B cell (primary cell): ENCODE measurements at regions not wholly inside any gene's neighbourhood (a gene's known extent, or its start where the extent isn't known, plus 50 kb on each side); places are given as distances from the start of the nearest gene placed in this dataset.

Source experiments
- ATAC-seq: fragments of 200-7000 bp; cut with Tn5 transposase; one replicate; pipeline ENCODE4 v1.10.0; 2021; ENCODE audit warnings: low read depth, mild to moderate bottlenecking, moderate number of reproducible peaks, moderate library complexity
- CTCF ChIA-PET: fragments of 350-600 bp; sonication (Branson Sonifier 250); formaldehyde crosslinking; loops from one replicate; lab custom pipeline; 2021; ENCODE audit warnings: antibody characterized with exemption, inconsistent platforms; lab: Charles Lee
- POLR2A ChIA-PET: fragments of 350-600 bp; sonication (Branson Sonifier 250); formaldehyde crosslinking; loops from one replicate; lab custom pipeline; 2021; ENCODE audit warnings: antibody characterized with exemption; lab: Charles Lee
- DNase-seq: peaks from one replicate; pipeline ENCODE4 v3.0.0; 2013
- H2AFZ ChIP-seq: 2 replicates; pipeline ENCODE4 v1.6.1; 2012; ENCODE audit warnings: mild to moderate bottlenecking, low read depth, low read length; ENCODE audit not compliant: insufficient read depth, poor library complexity, severe bottlenecking
- H3K27ac ChIP-seq, 2 donors: 1 replicate in 1 of 2; 2 replicates in 1 of 2; pipeline ENCODE4 v1.5.1; 2012 to 2013; ENCODE audit warnings: low read length in 2 of 2, mild to moderate bottlenecking in 2 of 2, moderate library complexity in 1 of 2
- H3K27me3 ChIP-seq, 4 experiments: fragments of 200-600 bp in 1 of 4; sonication (generic) in 1 of 4; replicated peaks in 1 of 4; 1 replicate in 2 of 4; 2 replicates in 2 of 4; pipeline versions ENCODE4 v1.6.1 to v1.7.0; 2013 to 2016; ENCODE audit warnings: low read length in 3 of 4, mild to moderate bottlenecking in 2 of 4, mixed read lengths in 1 of 4, moderate library complexity in 1 of 4; ENCODE audit not compliant: insufficient read depth in 4 of 4, control insufficient read depth in 3 of 4; ENCODE audit errors: control extremely low read depth in 1 of 4
- H3K36me3 ChIP-seq, 2 experiments: replicated peaks in 1 of 2; 1 replicate in 1 of 2; 2 replicates in 1 of 2; pipeline versions ENCODE4 v1.6.1 to v1.7.1; 2013; ENCODE audit warnings: low read length in 1 of 2; ENCODE audit not compliant: insufficient read depth in 2 of 2, control insufficient read depth in 1 of 2; ENCODE audit errors: control extremely low read depth in 1 of 2, extremely low read depth in 1 of 2
- H3K4me1 ChIP-seq, 2 donors: fragments of 200-600 bp in 1 of 2; sonication (generic) in 1 of 2; 1 replicate in 1 of 2; 2 replicates in 1 of 2; pipeline versions ENCODE4 v1.5.1 to v1.6.1; 2013 to 2017; ENCODE audit warnings: low read length in 2 of 2; ENCODE audit not compliant: control insufficient read depth in 2 of 2, insufficient read depth in 2 of 2
- H3K4me2 ChIP-seq: replicated peaks from 2 replicates; pipeline ENCODE3; 2012; ENCODE audit warnings: mild to moderate bottlenecking, low read depth, low read length; ENCODE audit not compliant: poor library complexity, severe bottlenecking
- H3K4me3 ChIP-seq, 5 experiments: fragments of 200-600 bp in 1 of 5; sonication (generic) in 1 of 5; 1 replicate in 3 of 5; 2 replicates in 2 of 5; pipeline versions ENCODE4 v1.5.1 to v1.7.0; 2011 to 2016; ENCODE audit warnings: low read length in 4 of 5, mild to moderate bottlenecking in 4 of 5, low read depth in 2 of 5, control low read depth in 1 of 5, moderate library complexity in 1 of 5; ENCODE audit not compliant: insufficient read depth in 1 of 5; ENCODE audit errors: control extremely low read depth in 1 of 5, extremely low read depth in 1 of 5
- H3K79me2 ChIP-seq: fragments of 200-600 bp; sonication (generic); one replicate; pipeline ENCODE4 v1.6.0; 2016; ENCODE audit warnings: low read length; ENCODE audit not compliant: control insufficient read depth, insufficient read depth
- H3K9ac ChIP-seq: fragments of 200-600 bp; sonication (generic); 2 replicates; pipeline ENCODE4 v1.6.1; 2017; ENCODE audit warnings: mild to moderate bottlenecking, low read length, moderate library complexity
- H3K9me3 ChIP-seq, 3 donors: one replicate each; pipeline versions ENCODE4 v1.6.1 to v1.7.1; 2013; ENCODE audit warnings: low read length in 2 of 3; ENCODE audit not compliant: control insufficient read depth in 2 of 3, insufficient read depth in 1 of 3; ENCODE audit errors: control extremely low read depth in 1 of 3
- H4K20me1 ChIP-seq: 2 replicates; pipeline ENCODE4 v1.6.0; 2012; ENCODE audit warnings: mild to moderate bottlenecking, low read length; ENCODE audit not compliant: insufficient read depth, control insufficient read depth, poor library complexity, severe bottlenecking
- H3K27ac Mint-ChIP-seq: one replicate; pipeline ENCODE4 v1.8.0; 2021; ENCODE audit warnings: mixed read lengths
- H3K27me3 Mint-ChIP-seq: one replicate; pipeline ENCODE4 v1.8.0; 2021; ENCODE audit warnings: mixed read lengths
- H3K4me1 Mint-ChIP-seq: one replicate; pipeline ENCODE4 v1.8.0; 2021; ENCODE audit warnings: mixed read lengths
- H3K4me3 Mint-ChIP-seq: one replicate; pipeline ENCODE4 v1.8.0; 2021; ENCODE audit warnings: mixed read lengths
- H3K9me3 Mint-ChIP-seq: one replicate; pipeline ENCODE4 v1.8.0; 2022; ENCODE audit warnings: mixed read lengths; ENCODE audit not compliant: insufficient read depth
- CTCF ChIP-seq: fragments of 200-600 bp; IDR thresholded peaks from one replicate; pipeline ENCODE4 v1.8.0; 2022; ENCODE audit warnings: antibody characterized with exemption, mild to moderate bottlenecking
- EZH2 ChIP-seq: IDR thresholded peaks from 2 replicates; pipeline ENCODE4 v1.6.1; 2012; ENCODE audit warnings: borderline replicate concordance, low read depth, mild to moderate bottlenecking, moderate library complexity, low read length; ENCODE audit not compliant: insufficient read depth, poor library complexity, severe bottlenecking
- WGBS: methylation state at CpG from one replicate; pipeline ENCODE4 v1.1.5; 2013; ENCODE audit warnings: missing lambda C conversion rate; ENCODE audit not compliant: insufficient coverage; 5-methylcytosine and 5-hydroxymethylcytosine counted together
- intact Hi-C: fragments of 100-400 bp; cut with micrococcal nuclease; formaldehyde crosslinking; loops from one replicate; pipeline ENCODE4 v1.10.0; 2022

GRCh38 chr2:151067658-151068369, 193.8 kb downstream of the RBM43 start:
- H3K4me1 ChIP-seq, result no peaks in the 10 kb centered on the region
- H2AFZ ChIP-seq, result no peak overlapping the region
- H3K27ac ChIP-seq, result no peak overlapping the region
- H3K4me3 Mint-ChIP-seq, result no peak overlapping the region
- no peak overlapping the region for H3K4me2 ChIP-seq
- H3K79me2 ChIP-seq, result no peaks in the 10 kb centered on the region
- intact Hi-C loops, result no loop called here
- no CpG with 5 or more reads among the region's 8 CpGs for WGBS
- H3K4me3 ChIP-seq, result no peak overlapping the region
- no peaks in the 10 kb centered on the region for H3K36me3 ChIP-seq
- no peaks in the 10 kb centered on the region for H3K4me1 Mint-ChIP-seq
- POLR2A ChIA-PET, result no interaction called here
- H3K9ac ChIP-seq, result no peak overlapping the region
- no peak for TF ChIP-seq EZH2
- no peak for TF ChIP-seq CTCF
- peaks cover 0 to 2% (median 0%) of the 10 kb centered on the region in 3 donors for H3K9me3 ChIP-seq
- H4K20me1 ChIP-seq, result no peaks in the 10 kb centered on the region
- peaks cover 6% of the 10 kb centered on the region for H3K27me3 Mint-ChIP-seq
- no peak overlapping the region for H3K27ac Mint-ChIP-seq
- DNase-seq (no peak), ATAC-seq (no peak)
- H3K27me3 ChIP-seq, result no peaks in the 10 kb centered on the region
- no peaks in the 10 kb centered on the region for H3K9me3 Mint-ChIP-seq
- CTCF ChIA-PET, result interaction anchor here (1.4 kb wide), 1 partner anchor 16 kb away, joined by 4 read pairs; no protein-coding TSS in a partner anchor

GRCh38 chr2:151063271-151063670, 198.4 kb downstream of the RBM43 start:
- peaks cover 0 to 2% (median 0%) of the 10 kb centered on the region in 3 donors for H3K9me3 ChIP-seq
- H3K79me2 ChIP-seq, result no peaks in the 10 kb centered on the region
- WGBS, result 83% methylated on average over 1 of the region's 3 CpGs
- ChIA-PET CTCF (interaction anchor here (1.6 kb wide), 1 partner anchor 12 kb away, joined by 9 read pairs; no protein-coding TSS in a partner anchor), POLR2A (no interaction called here)
- H4K20me1 ChIP-seq, result no peaks in the 10 kb centered on the region
- TF ChIP-seq CTCF, result no peak
- no peak for TF ChIP-seq EZH2
- H3K36me3 ChIP-seq, result no peaks in the 10 kb centered on the region
- H3K27ac Mint-ChIP-seq, result no peak overlapping the region
- H3K27me3 ChIP-seq, result no peaks in the 10 kb centered on the region
- no peak overlapping the region for H3K4me3 ChIP-seq
- H3K4me3 Mint-ChIP-seq, result no peak overlapping the region
- H3K27me3 Mint-ChIP-seq, result no peaks in the 10 kb centered on the region
- H2AFZ ChIP-seq, result no peak overlapping the region
- no peak overlapping the region for H3K27ac ChIP-seq
- no peak overlapping the region for H3K9ac ChIP-seq
- ATAC-seq (no peak), DNase-seq (no peak)
- H3K4me1 ChIP-seq, result no peaks in the 10 kb centered on the region
- intact Hi-C loops, result no loop called here
- H3K9me3 Mint-ChIP-seq, result no peaks in the 10 kb centered on the region
- no peak overlapping the region for H3K4me2 ChIP-seq
- no peaks in the 10 kb centered on the region for H3K4me1 Mint-ChIP-seq
